GM19025 (cell line): ENCODE measurements at regions not wholly inside any gene's neighbourhood (a gene's known extent, or its start where the extent isn't known, plus 50 kb on each side); places are given as distances from the start of the nearest gene placed in this dataset.

Experiments
- ATAC-seq: cut with Tn5 transposase; IDR thresholded peaks from one replicate; pipeline ENCODE4 v1.9.1; 2021; ENCODE audit warnings: mild to moderate bottlenecking, low read depth, moderate library complexity; ENCODE audit not compliant: unreplicated experiment

GRCh38 chr22:22410677-22411076, 97.9 kb downstream of the ZNF280B start:
- ATAC-seq = no peak

- no peak for ATAC-seq
Observed at GRCh38 chr22:22414266-22414665, 94.3 kb downstream of the ZNF280B start.

GRCh38 chr22:22417495-22418162, 90.9 kb downstream of the ZNF280B start:
- no peak for ATAC-seq

- ATAC-seq = no peak
Observed at GRCh38 chr22:22418163-22418549, 90.4 kb downstream of the ZNF280B start.

- ATAC-seq = no peak
Observed at GRCh38 chr22:22418957-22419356, 89.6 kb downstream of the ZNF280B start.

GRCh38 chr22:22420580-22420979, 88.0 kb downstream of the ZNF280B start:
- ATAC-seq = no peak

GRCh38 chr22:22421392-22421791, 87.2 kb downstream of the ZNF280B start:
- ATAC-seq = no peak

- peak; percentile 90 for ATAC-seq
Observed at GRCh38 chr22:22422629-22423112, 85.9 kb downstream of the ZNF280B start.

- ATAC-seq = no peak
Observed at GRCh38 chr22:22423681-22424080, 84.9 kb downstream of the ZNF280B start.

- no peak for ATAC-seq
Observed at GRCh38 chr22:22424210-22424800, 84.2 kb downstream of the ZNF280B start.

- no peak for ATAC-seq
Observed at GRCh38 chr22:22424956-22425355, 83.6 kb downstream of the ZNF280B start.

GRCh38 chr22:22425356-22425755, 83.2 kb downstream of the ZNF280B start:
- ATAC-seq = no peak

- ATAC-seq = no peak
Observed at GRCh38 chr22:22425783-22426624, 82.5 kb downstream of the ZNF280B start.

- no peak for ATAC-seq
Observed at GRCh38 chr22:22427542-22428065, 80.9 kb downstream of the ZNF280B start.

- no peak for ATAC-seq
Observed at GRCh38 chr22:22428222-22429098, 80.1 kb downstream of the ZNF280B start.

GRCh38 chr22:22429369-22430108, 79.0 kb downstream of the ZNF280B start:
- ATAC-seq = no peak

- ATAC-seq = no peak
Observed at GRCh38 chr22:22430111-22430820, 78.3 kb downstream of the ZNF280B start.

GRCh38 chr22:22431271-22432220, 77.0 kb downstream of the ZNF280B start:
- ATAC-seq = no peak
